ENCODE measurements at regions not wholly inside any gene's neighbourhood (a gene's known extent, or its start where the extent isn't known, plus 50 kb on each side); places are given as distances from the start of the nearest gene placed in this dataset.

DNA sequence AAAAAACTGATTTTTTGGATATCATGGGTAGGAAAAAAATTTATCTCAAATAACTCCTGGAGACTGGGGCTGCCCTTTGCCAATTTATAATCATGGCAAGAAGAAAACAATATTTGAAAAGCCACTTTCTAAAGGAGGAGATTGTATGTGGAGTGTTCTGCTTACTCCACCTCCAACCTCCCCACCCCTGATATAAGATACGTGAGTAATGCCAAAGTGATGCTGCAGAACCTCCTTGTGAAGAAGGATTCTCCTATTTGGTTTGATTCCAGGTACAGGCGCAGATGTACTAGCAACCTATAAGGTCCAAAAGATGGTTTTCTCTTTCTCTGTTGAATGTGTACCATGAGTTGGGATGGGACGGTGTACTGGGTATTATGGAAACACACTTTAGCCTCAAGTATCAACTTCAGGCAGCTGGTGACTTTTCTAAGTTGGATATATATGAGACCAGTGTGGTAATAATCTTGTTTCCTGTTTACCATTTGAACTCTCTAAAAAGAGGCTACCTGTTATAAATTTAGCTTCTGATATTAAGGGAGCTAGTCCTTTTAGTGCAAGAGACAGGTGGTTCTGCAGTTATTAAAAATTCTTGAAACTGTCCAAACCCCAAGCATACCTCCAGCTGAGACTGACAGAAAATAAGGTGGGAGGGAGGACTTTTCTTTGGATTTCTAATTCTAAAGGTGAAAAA is 724.0 kb upstream of the MIR17HG start:
- Histone ChIP-seq H3K27me3 (ENCODE audit: control insufficient read depth in 4 of 4, insufficient read depth in 4 of 4, low read length in 3 of 4) (peaks cover 0 to 3% (median 0%) of the 10 kb centered on the region in 4 donors), H3K27ac (ENCODE audit: low read depth in 1 of 2, low read length in 2 of 2) (no peak overlapping the region), H3K4me3 (ENCODE audit: low read depth in 1 of 3, low read length in 3 of 3) (no peak overlapping the region), H3K4me1 (ENCODE audit: control insufficient read depth in 4 of 4, insufficient read depth in 4 of 4, low read length in 3 of 4) (no peaks in the 10 kb centered on the region), H3K9me3 (ENCODE audit: control insufficient read depth in 4 of 4, low read length in 3 of 4) (no peaks in the 10 kb centered on the region), H3K36me3 (ENCODE audit: control insufficient read depth in 4 of 4, insufficient read depth in 3 of 4, low read depth in 1 of 4, low read length in 3 of 4) (no peaks in the 10 kb centered on the region), H3K9ac (ENCODE audit: low read depth in 1 of 2, low read length in 2 of 2) (no peak overlapping the region)
- 86% methylated on average over 3 of the region's 3 CpGs for WGBS
- DNase-seq (ENCODE audit: low spot score): no peak
- TF ChIP-seq RAD21 (IDR thresholded peaks at IDR 0.05): no peak
- no peak for TF ChIP-seq FOXA1 (IDR thresholded peaks at IDR 0.05)
- no peak for TF ChIP-seq YY1 (IDR thresholded peaks at IDR 0.05)
- no peak for TF ChIP-seq HNF4A (conservative IDR thresholded peaks at IDR 0.05)
- TF ChIP-seq RXRA (IDR thresholded peaks at IDR 0.05): no peak
- no peak for TF ChIP-seq SP1 (IDR thresholded peaks at IDR 0.05)
- TF ChIP-seq, protein P1, sequence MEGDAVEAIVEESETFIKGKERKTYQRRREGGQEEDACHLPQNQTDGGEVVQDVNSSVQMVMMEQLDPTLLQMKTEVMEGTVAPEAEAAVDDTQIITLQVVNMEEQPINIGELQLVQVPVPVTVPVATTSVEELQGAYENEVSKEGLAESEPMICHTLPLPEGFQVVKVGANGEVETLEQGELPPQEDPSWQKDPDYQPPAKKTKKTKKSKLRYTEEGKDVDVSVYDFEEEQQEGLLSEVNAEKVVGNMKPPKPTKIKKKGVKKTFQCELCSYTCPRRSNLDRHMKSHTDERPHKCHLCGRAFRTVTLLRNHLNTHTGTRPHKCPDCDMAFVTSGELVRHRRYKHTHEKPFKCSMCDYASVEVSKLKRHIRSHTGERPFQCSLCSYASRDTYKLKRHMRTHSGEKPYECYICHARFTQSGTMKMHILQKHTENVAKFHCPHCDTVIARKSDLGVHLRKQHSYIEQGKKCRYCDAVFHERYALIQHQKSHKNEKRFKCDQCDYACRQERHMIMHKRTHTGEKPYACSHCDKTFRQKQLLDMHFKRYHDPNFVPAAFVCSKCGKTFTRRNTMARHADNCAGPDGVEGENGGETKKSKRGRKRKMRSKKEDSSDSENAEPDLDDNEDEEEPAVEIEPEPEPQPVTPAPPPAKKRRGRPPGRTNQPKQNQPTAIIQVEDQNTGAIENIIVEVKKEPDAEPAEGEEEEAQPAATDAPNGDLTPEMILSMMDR (IDR thresholded peaks at IDR 0.05; ENCODE audit: low read depth, low read length, missing input control): no peak
- no peak for TF ChIP-seq HNF4G (IDR thresholded peaks at IDR 0.05)
- no peak for TF ChIP-seq NR2F2 (IDR thresholded peaks at IDR 0.05)
- TF ChIP-seq GABPA (IDR thresholded peaks at IDR 0.05 in 1 of 2, conservative IDR thresholded peaks at IDR 0.05 in 1 of 2): no peak
- TF ChIP-seq TAF1 (conservative IDR thresholded peaks at IDR 0.05): no peak
- TF ChIP-seq, protein P2, sequence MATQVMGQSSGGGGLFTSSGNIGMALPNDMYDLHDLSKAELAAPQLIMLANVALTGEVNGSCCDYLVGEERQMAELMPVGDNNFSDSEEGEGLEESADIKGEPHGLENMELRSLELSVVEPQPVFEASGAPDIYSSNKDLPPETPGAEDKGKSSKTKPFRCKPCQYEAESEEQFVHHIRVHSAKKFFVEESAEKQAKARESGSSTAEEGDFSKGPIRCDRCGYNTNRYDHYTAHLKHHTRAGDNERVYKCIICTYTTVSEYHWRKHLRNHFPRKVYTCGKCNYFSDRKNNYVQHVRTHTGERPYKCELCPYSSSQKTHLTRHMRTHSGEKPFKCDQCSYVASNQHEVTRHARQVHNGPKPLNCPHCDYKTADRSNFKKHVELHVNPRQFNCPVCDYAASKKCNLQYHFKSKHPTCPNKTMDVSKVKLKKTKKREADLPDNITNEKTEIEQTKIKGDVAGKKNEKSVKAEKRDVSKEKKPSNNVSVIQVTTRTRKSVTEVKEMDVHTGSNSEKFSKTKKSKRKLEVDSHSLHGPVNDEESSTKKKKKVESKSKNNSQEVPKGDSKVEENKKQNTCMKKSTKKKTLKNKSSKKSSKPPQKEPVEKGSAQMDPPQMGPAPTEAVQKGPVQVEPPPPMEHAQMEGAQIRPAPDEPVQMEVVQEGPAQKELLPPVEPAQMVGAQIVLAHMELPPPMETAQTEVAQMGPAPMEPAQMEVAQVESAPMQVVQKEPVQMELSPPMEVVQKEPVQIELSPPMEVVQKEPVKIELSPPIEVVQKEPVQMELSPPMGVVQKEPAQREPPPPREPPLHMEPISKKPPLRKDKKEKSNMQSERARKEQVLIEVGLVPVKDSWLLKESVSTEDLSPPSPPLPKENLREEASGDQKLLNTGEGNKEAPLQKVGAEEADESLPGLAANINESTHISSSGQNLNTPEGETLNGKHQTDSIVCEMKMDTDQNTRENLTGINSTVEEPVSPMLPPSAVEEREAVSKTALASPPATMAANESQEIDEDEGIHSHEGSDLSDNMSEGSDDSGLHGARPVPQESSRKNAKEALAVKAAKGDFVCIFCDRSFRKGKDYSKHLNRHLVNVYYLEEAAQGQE (IDR thresholded peaks at IDR 0.05): no peak
- no peak for TF ChIP-seq FOXA2 (IDR thresholded peaks at IDR 0.05)

DNA sequence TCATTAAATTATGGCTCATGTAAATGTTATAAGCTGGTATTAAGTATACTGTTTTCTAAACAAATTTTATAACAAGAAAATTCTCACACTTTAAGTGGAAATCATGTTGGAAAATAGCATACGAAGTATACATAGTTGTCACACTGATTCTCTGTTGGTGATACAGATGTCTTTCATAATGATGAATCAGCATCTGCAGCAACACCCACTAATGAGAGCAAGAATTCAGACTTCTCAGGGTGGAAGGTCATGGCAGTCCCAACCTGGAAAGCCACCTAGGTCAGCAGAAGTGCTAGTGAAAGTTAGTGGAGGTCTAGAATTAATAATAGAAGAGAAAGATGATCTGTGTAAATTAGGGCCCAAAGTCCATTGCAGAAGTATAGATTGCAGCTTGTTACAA is 719.7 kb upstream of the MIR17HG start:
- H3K27me3 ChIP-seq (ENCODE audit: control insufficient read depth in 4 of 4, insufficient read depth in 4 of 4, low read length in 3 of 4): peaks cover 0 to 2% (median 0%) of the 10 kb centered on the region in 4 donors
- H3K36me3 ChIP-seq (ENCODE audit: control insufficient read depth in 4 of 4, insufficient read depth in 3 of 4, low read depth in 1 of 4, low read length in 3 of 4): no peaks in the 10 kb centered on the region
- H3K27ac ChIP-seq (ENCODE audit: low read depth in 1 of 2, low read length in 2 of 2): no peak overlapping the region
- H3K9ac ChIP-seq (ENCODE audit: low read depth in 1 of 2, low read length in 2 of 2): no peak overlapping the region
- H3K4me3 ChIP-seq (ENCODE audit: low read depth in 1 of 3, low read length in 3 of 3): no peak overlapping the region
- no peaks in the 10 kb centered on the region for H3K9me3 ChIP-seq (ENCODE audit: control insufficient read depth in 4 of 4, low read length in 3 of 4)
- TF ChIP-seq NR2F2 (IDR thresholded peaks at IDR 0.05): no peak
- no peak for TF ChIP-seq EGR1 (IDR thresholded peaks at IDR 0.05; ENCODE audit: low read depth in 2 of 2)
- no peak for TF ChIP-seq RXRA (IDR thresholded peaks at IDR 0.05)
- TF ChIP-seq GABPA (IDR thresholded peaks at IDR 0.05 in 1 of 2, conservative IDR thresholded peaks at IDR 0.05 in 1 of 2): no peak
- H3K4me1 ChIP-seq (ENCODE audit: control insufficient read depth in 4 of 4, insufficient read depth in 4 of 4, low read length in 3 of 4): no peaks in the 10 kb centered on the region
- 81% methylated on average over 1 of the region's 1 CpG for WGBS
- DNase-seq (ENCODE audit: low spot score): no peak

Data from liver (tissue), 8 donors.